ENCODE measurements at regions not wholly inside any gene's neighbourhood (a gene's known extent, or its start where the extent isn't known, plus 50 kb on each side); places are given as distances from the start of the nearest gene placed in this dataset.

DNA sequence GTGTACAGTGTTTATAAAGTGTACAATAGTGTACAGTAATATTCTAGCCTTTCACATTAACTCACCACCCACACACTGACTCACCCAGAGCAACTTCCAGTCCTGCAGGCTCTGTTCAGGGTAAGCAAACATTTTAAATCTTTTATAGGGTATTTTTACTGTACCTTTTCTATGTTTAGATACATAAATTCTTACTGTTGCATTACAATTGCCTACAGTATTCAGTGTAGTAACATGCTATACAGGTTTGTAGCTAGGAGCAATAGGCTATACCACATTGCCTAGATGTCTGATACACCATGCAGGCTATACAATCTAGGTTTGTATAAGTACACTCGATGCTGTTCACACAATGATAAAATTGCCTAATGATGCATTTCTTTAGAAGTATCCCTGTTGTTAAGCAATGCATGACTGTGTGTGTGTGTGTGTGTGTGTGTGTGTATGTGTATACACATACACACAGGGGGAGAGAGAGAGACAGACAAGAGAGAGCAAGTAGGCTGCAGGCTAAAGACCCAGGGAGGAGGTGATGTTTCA is 72.5 kb upstream of the PRR23C start:
- intact Hi-C loops (cut with micrococcal nuclease; ENCODE audit: unreplicated experiment) = no loop called here
- DNase-seq (ENCODE audit: low spot score) = no peak
- TF ChIP-seq EZH2phosphoT487 (IDR thresholded peaks at IDR 0.05; ENCODE audit: borderline replicate concordance, low read depth, low read length) = no peak
- TF ChIP-seq, protein P1, sequence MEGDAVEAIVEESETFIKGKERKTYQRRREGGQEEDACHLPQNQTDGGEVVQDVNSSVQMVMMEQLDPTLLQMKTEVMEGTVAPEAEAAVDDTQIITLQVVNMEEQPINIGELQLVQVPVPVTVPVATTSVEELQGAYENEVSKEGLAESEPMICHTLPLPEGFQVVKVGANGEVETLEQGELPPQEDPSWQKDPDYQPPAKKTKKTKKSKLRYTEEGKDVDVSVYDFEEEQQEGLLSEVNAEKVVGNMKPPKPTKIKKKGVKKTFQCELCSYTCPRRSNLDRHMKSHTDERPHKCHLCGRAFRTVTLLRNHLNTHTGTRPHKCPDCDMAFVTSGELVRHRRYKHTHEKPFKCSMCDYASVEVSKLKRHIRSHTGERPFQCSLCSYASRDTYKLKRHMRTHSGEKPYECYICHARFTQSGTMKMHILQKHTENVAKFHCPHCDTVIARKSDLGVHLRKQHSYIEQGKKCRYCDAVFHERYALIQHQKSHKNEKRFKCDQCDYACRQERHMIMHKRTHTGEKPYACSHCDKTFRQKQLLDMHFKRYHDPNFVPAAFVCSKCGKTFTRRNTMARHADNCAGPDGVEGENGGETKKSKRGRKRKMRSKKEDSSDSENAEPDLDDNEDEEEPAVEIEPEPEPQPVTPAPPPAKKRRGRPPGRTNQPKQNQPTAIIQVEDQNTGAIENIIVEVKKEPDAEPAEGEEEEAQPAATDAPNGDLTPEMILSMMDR (conservative IDR thresholded peaks at IDR 0.05; ENCODE audit: low read length) = no peak

DNA sequence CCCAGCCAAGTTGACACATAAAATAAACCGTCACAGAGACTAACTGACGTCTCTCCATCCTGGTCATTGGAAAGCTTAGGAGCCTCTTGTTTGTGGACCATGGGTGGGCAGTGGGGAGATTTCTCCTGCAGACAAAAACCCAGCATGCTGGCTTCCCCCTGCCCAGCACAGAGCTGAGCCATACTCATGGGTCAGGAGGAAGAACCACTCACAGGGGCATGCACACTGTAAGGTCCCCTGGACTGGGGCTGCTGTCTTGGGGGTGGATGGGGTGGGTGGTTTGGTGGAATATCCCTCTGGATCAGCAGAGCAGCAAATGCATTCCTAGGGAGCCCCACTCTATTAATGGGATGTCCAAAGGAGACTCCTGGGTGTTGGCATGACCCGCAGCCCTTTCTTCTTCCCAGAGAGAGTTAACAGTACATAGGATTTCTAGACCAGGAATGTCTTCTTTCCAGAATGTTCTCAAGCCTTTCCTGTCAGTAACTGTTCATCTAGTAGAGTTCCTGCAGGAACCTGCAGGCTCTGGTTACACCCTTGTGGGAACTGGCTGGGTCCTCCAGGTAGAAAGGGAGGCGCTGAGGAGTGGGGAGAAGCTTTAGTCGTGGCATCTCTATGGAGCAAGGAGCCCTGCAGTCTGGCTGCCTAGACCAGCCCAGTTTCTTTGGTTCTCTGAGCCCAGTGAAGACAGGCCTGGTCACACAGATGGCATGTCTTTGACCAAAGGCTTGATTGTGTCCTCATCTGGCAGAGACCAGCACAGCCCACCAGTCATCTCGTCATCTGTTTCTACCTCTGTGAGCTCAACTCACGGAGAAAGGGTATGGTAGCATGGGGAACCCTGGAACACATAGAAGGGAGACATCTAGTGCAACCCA is 73.4 kb upstream of the PRR23C start:
- TF ChIP-seq, protein P1 (conservative IDR thresholded peaks at IDR 0.05; ENCODE audit: low read length) = no peak
- TF ChIP-seq EZH2phosphoT487 (IDR thresholded peaks at IDR 0.05; ENCODE audit: borderline replicate concordance, low read depth, low read length) = no peak
- Histone ChIP-seq H3K27ac (ENCODE audit: low read depth, low read length, poor library complexity, severe bottlenecking) (no peak overlapping the region), H2AFZ (ENCODE audit: low read length) (no peak overlapping the region), H3K9me3 (ENCODE audit: low read length) (no peaks in the 10 kb centered on the region), H4K20me1 (ENCODE audit: insufficient read depth, low read length) (no peaks in the 10 kb centered on the region), H3K36me3 (ENCODE audit: insufficient read depth, low read length) (no peaks in the 10 kb centered on the region), H3K4me1 (ENCODE audit: insufficient read depth, low read length, poor library complexity, severe bottlenecking) (no peaks in the 10 kb centered on the region), H3K79me2 (ENCODE audit: insufficient read depth, low read depth, low read length) (no peaks in the 10 kb centered on the region), H3K4me3 (ENCODE audit: low read depth, low read length, poor library complexity, severe bottlenecking) (no peak overlapping the region), H3K4me2 (ENCODE audit: low read length) (no peak overlapping the region), H3K9me2 (ENCODE audit: insufficient read depth, low read length) (no peaks in the 10 kb centered on the region)
- BruUV-seq (replicated peaks) = no TSS peak
- intact Hi-C loops (cut with micrococcal nuclease; ENCODE audit: unreplicated experiment) = no loop called here
- DNase-seq (ENCODE audit: low spot score) = no peak
- CTCF ChIA-PET (ENCODE audit: unreplicated experiment) = no interaction called here
- POLR2A ChIA-PET = interaction anchor here (0.6 kb wide), 1 partner anchor 814 kb away, joined by 3 read pairs; no protein-coding TSS in a partner anchor

More for the DNA sequence above, 72.5 kb upstream of the PRR23C start:
- Histone ChIP-seq H3K4me1 (ENCODE audit: insufficient read depth, low read length, poor library complexity, severe bottlenecking) (no peaks in the 10 kb centered on the region), H3K36me3 (ENCODE audit: insufficient read depth, low read length) (no peaks in the 10 kb centered on the region), H2AFZ (ENCODE audit: low read length) (no peak overlapping the region), H3K79me2 (ENCODE audit: insufficient read depth, low read depth, low read length) (no peaks in the 10 kb centered on the region), H3K9me3 (ENCODE audit: low read length) (no peaks in the 10 kb centered on the region), H4K20me1 (ENCODE audit: insufficient read depth, low read length) (no peaks in the 10 kb centered on the region), H3K9me2 (ENCODE audit: insufficient read depth, low read length) (no peaks in the 10 kb centered on the region), H3K4me3 (ENCODE audit: low read depth, low read length, poor library complexity, severe bottlenecking) (no peak overlapping the region), H3K4me2 (ENCODE audit: low read length) (no peak overlapping the region), H3K27ac (ENCODE audit: low read depth, low read length, poor library complexity, severe bottlenecking) (no peak overlapping the region)
- ChIA-PET CTCF (ENCODE audit: unreplicated experiment) (no interaction called here), POLR2A (interaction anchor here (0.6 kb wide), 1 partner anchor 1458 kb away, joined by 3 read pairs; no protein-coding TSS in a partner anchor)
- no TSS peak for BruUV-seq (replicated peaks)

DNA sequence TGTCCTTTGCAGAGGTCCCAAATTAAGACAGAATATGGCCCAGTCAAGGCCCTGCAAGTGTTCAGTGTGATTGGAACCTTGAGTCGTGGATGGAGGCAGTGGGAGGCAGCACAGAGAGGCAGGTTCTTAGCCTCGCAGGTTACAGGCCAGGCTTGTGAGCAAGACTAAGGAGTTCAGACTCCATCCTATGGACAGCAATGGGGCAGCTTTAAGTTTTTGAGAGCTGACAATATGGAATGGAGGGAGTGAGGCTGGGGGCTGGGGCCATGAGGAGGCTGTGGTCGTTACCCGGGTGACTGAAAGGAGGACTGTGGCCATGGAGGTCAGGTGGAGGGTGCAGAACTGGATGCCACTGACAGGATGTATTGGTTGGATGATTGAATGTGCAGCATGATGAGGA is 74.1 kb upstream of the PRR23C start:
- Histone ChIP-seq H3K4me2 (ENCODE audit: low read length) (no peak overlapping the region), H3K36me3 (ENCODE audit: insufficient read depth, low read length) (no peaks in the 10 kb centered on the region), H3K79me2 (ENCODE audit: insufficient read depth, low read depth, low read length) (no peaks in the 10 kb centered on the region), H3K27ac (ENCODE audit: low read depth, low read length, poor library complexity, severe bottlenecking) (no peak overlapping the region), H3K9me3 (ENCODE audit: low read length) (no peaks in the 10 kb centered on the region), H3K9me2 (ENCODE audit: insufficient read depth, low read length) (no peaks in the 10 kb centered on the region), H3K4me1 (ENCODE audit: insufficient read depth, low read length, poor library complexity, severe bottlenecking) (no peaks in the 10 kb centered on the region), H3K4me3 (ENCODE audit: low read depth, low read length, poor library complexity, severe bottlenecking) (no peak overlapping the region), H4K20me1 (ENCODE audit: insufficient read depth, low read length) (no peaks in the 10 kb centered on the region), H2AFZ (ENCODE audit: low read length) (no peak overlapping the region)
- DNase-seq (ENCODE audit: low spot score) = no peak
- ChIA-PET POLR2A (no interaction called here), CTCF (ENCODE audit: unreplicated experiment) (no interaction called here)
- intact Hi-C loops (cut with micrococcal nuclease; ENCODE audit: unreplicated experiment) = no loop called here
- BruUV-seq (replicated peaks) = no TSS peak
- TF ChIP-seq, protein P1 (conservative IDR thresholded peaks at IDR 0.05; ENCODE audit: low read length) = no peak
- no peak for TF ChIP-seq EZH2phosphoT487 (IDR thresholded peaks at IDR 0.05; ENCODE audit: borderline replicate concordance, low read depth, low read length)
